A673 (cell line): ENCODE measurements at regions not wholly inside any gene's neighbourhood (a gene's known extent, or its start where the extent isn't known, plus 50 kb on each side); places are given as distances from the start of the nearest gene placed in this dataset.

Experiments used
- BruUV-seq: library from RNA; stranded (reverse); fragments of 400-500 nt; replicated peaks from 2 replicates; lab custom pipeline; 2021; lab: Mats Ljungman, UMichigan
- CTCF ChIA-PET: fragments of 300-600 bp; sonication (Branson Sonifier 250); formaldehyde crosslinking; loops from one replicate; lab custom pipeline; 2022; ENCODE audit warnings: antibody characterized with exemption; lab: Charles Lee
- POLR2A ChIA-PET: fragments of 300-600 bp; sonication (Branson Sonifier 250); formaldehyde crosslinking; loops from one replicate; lab custom pipeline; 2022; ENCODE audit warnings: antibody characterized with exemption; ENCODE audit not compliant: low non-redundant PET; lab: Charles Lee
- DNase-seq: peaks from one replicate; pipeline ENCODE4 v3.0.0-alpha.2; 2015; ENCODE audit warnings: low spot score
- H3K27ac ChIP-seq: fragments of 200-600 bp; sonication (generic); 2 replicates; pipeline ENCODE4 v1.5.1; 2016; ENCODE audit warnings: mixed run types, low read depth, mild to moderate bottlenecking, mixed read lengths, antibody characterized with exemption, low read length; ENCODE audit not compliant: poor library complexity, severe bottlenecking
- H3K27me3 ChIP-seq: fragments of 200-600 bp; sonication (generic); replicated peaks from 2 replicates; pipeline ENCODE4 v1.6.1; 2017; ENCODE audit warnings: mixed run types, low read depth, mild to moderate bottlenecking, mixed read lengths, antibody characterized with exemption, low read length; ENCODE audit not compliant: insufficient read depth, poor library complexity
- H3K36me3 ChIP-seq: fragments of 200-600 bp; sonication (generic); 2 replicates; pipeline ENCODE4 v1.6.1; 2016; ENCODE audit warnings: mixed run types, mild to moderate bottlenecking, mixed read lengths, antibody characterized with exemption, low read length; ENCODE audit not compliant: insufficient read depth, poor library complexity, severe bottlenecking
- H3K4me1 ChIP-seq: fragments of 200-600 bp; sonication (generic); 2 replicates; pipeline ENCODE4 v1.6.1; 2017; ENCODE audit warnings: mixed run types, mild to moderate bottlenecking, mixed read lengths, antibody characterized with exemption, low read length; ENCODE audit not compliant: insufficient read depth, poor library complexity, severe bottlenecking
- H3K4me3 ChIP-seq: fragments of 200-600 bp; sonication (generic); 2 replicates; pipeline ENCODE4 v1.5.1; 2016; ENCODE audit warnings: low read depth, mixed run types, mild to moderate bottlenecking, mixed read lengths, low read length; ENCODE audit not compliant: poor library complexity, severe bottlenecking
- H3K9me3 ChIP-seq: fragments of 200-600 bp; sonication (generic); 2 replicates; pipeline ENCODE4 v1.6.1; 2016; ENCODE audit warnings: mixed run types, low read depth, mild to moderate bottlenecking, mixed read lengths, antibody characterized with exemption, low read length; ENCODE audit not compliant: poor library complexity, severe bottlenecking
- CTCF ChIP-seq: fragments of 300-800, 200-600 bp; sonication (generic); conservative IDR thresholded peaks from 2 replicates; pipeline ENCODE4 v1.5.1; 2017; ENCODE audit warnings: low read depth, mild to moderate bottlenecking, antibody characterized with exemption, low read length, moderate library complexity, mixed read lengths
- EZH2 ChIP-seq: fragments of 200-600 bp; sonication (generic); IDR thresholded peaks from 2 replicates; pipeline ENCODE4 v1.6.1; 2017; ENCODE audit warnings: borderline replicate concordance, low read depth, mild to moderate bottlenecking, mixed read lengths, antibody characterized with exemption, low read length; ENCODE audit not compliant: poor library complexity, severe bottlenecking
- intact Hi-C: fragments of 100-400 bp; cut with micrococcal nuclease; formaldehyde crosslinking; loops from one replicate; pipeline ENCODE4 v1.10.0; 2022; ENCODE audit not compliant: unreplicated experiment

GRCh38 chr13:29674532-29674931, 79.0 kb upstream of the SLC7A1 start:
- Histone ChIP-seq H3K4me1 (no peaks in the 10 kb centered on the region), H3K9me3 (no peaks in the 10 kb centered on the region), H3K36me3 (no peaks in the 10 kb centered on the region), H3K27me3 (no peaks in the 10 kb centered on the region), H3K4me3 (no peak overlapping the region), H3K27ac (no peak overlapping the region)
- TF ChIP-seq CTCF = no peak
- TF ChIP-seq EZH2 = no peak
- CTCF ChIA-PET = no interaction called here
- no peak for DNase-seq
- BruUV-seq = no TSS peak
- POLR2A ChIA-PET = no interaction called here
- intact Hi-C loops = no loop called here

GRCh38 chr13:29664591-29664990, 69.1 kb upstream of the SLC7A1 start:
- H3K4me1 ChIP-seq = no peaks in the 10 kb centered on the region
- no peaks in the 10 kb centered on the region for H3K27me3 ChIP-seq
- ChIA-PET POLR2A (no interaction called here), CTCF (no interaction called here)
- H3K4me3 ChIP-seq = no peak overlapping the region
- TF ChIP-seq CTCF (no peak), EZH2 (no peak)
- no TSS peak for BruUV-seq
- H3K27ac ChIP-seq = no peak overlapping the region
- intact Hi-C loops = no loop called here
- no peaks in the 10 kb centered on the region for H3K36me3 ChIP-seq
- H3K9me3 ChIP-seq = no peaks in the 10 kb centered on the region
- DNase-seq = no peak

GRCh38 chr13:29654843-29655547, 59.5 kb upstream of the SLC7A1 start:
- H3K4me1 ChIP-seq = no peaks in the 10 kb centered on the region
- no peak for TF ChIP-seq CTCF
- no peak for TF ChIP-seq EZH2
- no peaks in the 10 kb centered on the region for H3K36me3 ChIP-seq
- CTCF ChIA-PET = no interaction called here
- intact Hi-C loops = no loop called here
- no peaks in the 10 kb centered on the region for H3K27me3 ChIP-seq
- no TSS peak for BruUV-seq
- H3K27ac ChIP-seq = no peak overlapping the region
- no peak overlapping the region for H3K4me3 ChIP-seq
- no peaks in the 10 kb centered on the region for H3K9me3 ChIP-seq
- no peak for DNase-seq
- POLR2A ChIA-PET = no interaction called here
